Kidney (tissue), 13 donors: ENCODE measurements at regions not wholly inside any gene's neighbourhood (a gene's known extent, or its start where the extent isn't known, plus 50 kb on each side); places are given as distances from the start of the nearest gene placed in this dataset.

Source experiments
- DNase-seq, 5 donors: peaks; one replicate each; pipeline ENCODE4 v3.0.0-alpha.2; 2013 to 2020
- FAIRE-seq: peaks from 2 replicates; lab custom pipeline; 2012; peaks lifted over from hg19 to GRCh38; lab: Jason Lieb, UNC
- H3K27ac ChIP-seq, 2 donors: one replicate each; pipeline ENCODE4 v1.7.0; 2013; ENCODE audit warnings: low read depth in 2 of 2, low read length in 2 of 2, inconsistent platforms in 1 of 2
- H3K27me3 ChIP-seq: one replicate; pipeline ENCODE4 v1.7.1; 2013; ENCODE audit warnings: low read length, inconsistent platforms; ENCODE audit not compliant: control insufficient read depth, insufficient read depth
- H3K36me3 ChIP-seq, 3 donors: one replicate each; pipeline versions ENCODE4 v1.7.0 to v1.7.1; 2013; ENCODE audit warnings: low read length in 3 of 3, control low read depth in 1 of 3, inconsistent platforms in 1 of 3; ENCODE audit not compliant: insufficient read depth in 3 of 3, control insufficient read depth in 2 of 3
- H3K4me1 ChIP-seq, 3 donors: one replicate each; pipeline versions ENCODE4 v1.7.0 to v1.7.1; 2013; ENCODE audit warnings: low read length in 3 of 3, inconsistent platforms in 1 of 3, low read depth in 1 of 3; ENCODE audit not compliant: control insufficient read depth in 2 of 3, insufficient read depth in 2 of 3
- H3K4me3 ChIP-seq, 3 donors: one replicate each; pipeline versions ENCODE4 v1.7.0 to v1.8.1; 2013; ENCODE audit warnings: low read length in 3 of 3, control low read depth in 1 of 3, inconsistent platforms in 1 of 3
- H3K9ac ChIP-seq, 3 donors: one replicate each; pipeline versions ENCODE4 v1.7.0 to v1.7.1; 2013; ENCODE audit warnings: low read length in 3 of 3, control low read depth in 1 of 3, inconsistent platforms in 1 of 3
- H3K9me3 ChIP-seq, 3 donors: one replicate each; pipeline versions ENCODE4 v1.7.0 to v1.7.1; 2013; ENCODE audit warnings: low read length in 3 of 3, control low read depth in 1 of 3, inconsistent platforms in 1 of 3; ENCODE audit not compliant: control insufficient read depth in 2 of 3, insufficient read depth in 1 of 3
- CTCF ChIP-seq: IDR thresholded peaks from 3 replicates; pipeline ENCODE4 v1.5.1; 2012; ENCODE audit warnings: mild to moderate bottlenecking, moderate library complexity, borderline replicate concordance; ENCODE audit not compliant: insufficient read depth; ENCODE audit errors: extremely low read depth
- intact Hi-C: fragments of 100-400 bp; cut with DNase I; formaldehyde crosslinking; loops from one replicate; pipeline ENCODE4 v1.11.1; 2022
- donor health status: control.
- donor health status: control.
- donor health status: control.
- donor health status: control.
- donor health status: control.
- donor health status: DM: yes; HTN: yes; CAD: no.
- donor health status: Normal renal cell carcinoma (clear cell type).

DNA sequence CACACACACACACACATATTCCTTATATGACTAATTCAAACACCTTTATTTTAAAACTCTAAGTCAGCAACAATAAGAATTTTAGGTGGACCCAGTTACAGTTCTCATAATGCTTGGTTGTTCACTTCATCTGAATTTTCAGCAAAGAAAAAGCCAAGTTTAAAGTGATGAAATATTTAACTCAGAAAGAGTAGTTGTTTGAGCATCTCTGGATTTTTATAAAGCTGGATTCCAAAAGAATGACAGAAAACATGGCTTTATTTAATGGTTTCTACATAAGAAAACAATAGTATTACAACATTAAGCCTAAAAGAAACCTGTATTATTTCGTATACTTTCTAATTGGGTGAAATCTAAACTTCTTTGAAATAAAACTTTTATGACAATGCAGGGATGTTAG, 54.2 kb upstream of the ADAMTS5 start:
- Histone ChIP-seq H3K9ac (no peak overlapping the region), H3K4me1 (no peaks in the 10 kb centered on the region), H3K27me3 (no peaks in the 10 kb centered on the region), H3K27ac (no peak overlapping the region), H3K36me3 (no peaks in the 10 kb centered on the region), H3K4me3 (no peak overlapping the region), H3K9me3 (no peaks in the 10 kb centered on the region)
- intact Hi-C loops, result no loop called here
- DNase-seq, result no peak
- TF ChIP-seq CTCF, result no peak
- no peak for FAIRE-seq

DNA sequence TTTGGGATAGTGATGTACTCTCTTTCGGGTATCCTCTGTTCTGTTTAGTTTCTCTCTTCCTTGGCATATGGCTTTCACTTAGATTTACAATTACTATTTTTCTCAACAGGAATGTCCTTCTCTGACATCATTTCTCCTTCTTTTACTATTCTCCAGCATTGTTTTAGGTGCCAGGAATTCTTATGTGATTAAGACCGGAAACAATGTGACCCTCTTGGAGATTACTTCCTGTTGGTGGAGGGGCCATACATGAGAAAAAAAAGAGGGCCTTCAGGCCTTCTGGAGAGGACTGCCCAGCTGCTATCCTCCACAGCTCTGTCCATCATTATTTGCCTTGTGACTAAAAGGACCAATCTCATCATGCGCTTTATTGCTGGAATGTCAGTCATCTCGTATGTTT, 50.4 kb upstream of the ADAMTS5 start:
- no peak for TF ChIP-seq CTCF

More for the DNA sequence above, 50.4 kb upstream of the ADAMTS5 start:
- no peak overlapping the region for H3K27ac ChIP-seq
- no peaks in the 10 kb centered on the region for H3K27me3 ChIP-seq
- no peaks in the 10 kb centered on the region for H3K9me3 ChIP-seq
- no peak overlapping the region for H3K9ac ChIP-seq
- no peak for FAIRE-seq
- H3K4me1 ChIP-seq, result no peaks in the 10 kb centered on the region
- no peak for DNase-seq
- intact Hi-C loops, result no loop called here
- H3K36me3 ChIP-seq, result no peaks in the 10 kb centered on the region
- no peak overlapping the region for H3K4me3 ChIP-seq
